ENCODE measurements at regions not wholly inside any gene's neighbourhood (a gene's known extent, or its start where the extent isn't known, plus 50 kb on each side); places are given as distances from the start of the nearest gene placed in this dataset.

GRCh38 chr10:121662945-121663917, 65.0 kb upstream of the FGFR2 start:
- ChIA-PET CTCF (no interaction called here), POLR2A (no interaction called here)
- intact Hi-C loops (cut with micrococcal nuclease; ENCODE audit: unreplicated experiment) (no loop called here), in situ Hi-C loops (cut with HindIII; ENCODE audit: low pct_unique_long_range_greater_than_20kb, low sequenced_read_pairs) (no loop called here)
- no peak for TF ChIP-seq SIN3A (IDR thresholded peaks at IDR 0.05; ENCODE audit: borderline replicate concordance, insufficient read depth, low read depth, low read length)
- peak; percentile 73 for TF ChIP-seq CTCF (IDR thresholded peaks at IDR 0.05)
- DNase-seq (ENCODE audit: low read depth, low spot score) (no peak), ATAC-seq (peak; percentile 51)
- no peaks in the 10 kb centered on the region for H3K9me3 ChIP-seq (ENCODE audit: control insufficient read depth, insufficient read depth, low read depth, low read length)
- no peak overlapping the region for H3K27ac ChIP-seq (ENCODE audit: low read length)
- no peaks in the 10 kb centered on the region for H3K36me3 ChIP-seq (ENCODE audit: control insufficient read depth, insufficient read depth, low read length)
- BruUV-seq (replicated peaks): no TSS peak
- no peaks in the 10 kb centered on the region for H3K27me3 ChIP-seq (ENCODE audit: control insufficient read depth, insufficient read depth, low read length)
- H3K4me3 ChIP-seq (ENCODE audit: low read depth in 2 of 2, low read length in 2 of 2): no peak overlapping the region
- no peaks in the 10 kb centered on the region for H3K4me1 ChIP-seq (ENCODE audit: control insufficient read depth, insufficient read depth, low read length)

GRCh38 chr10:121662531-121662930, 64.3 kb upstream of the FGFR2 start:
- ATAC-seq (peak; percentile 64; the same call in 1 of the 2 replicates), DNase-seq (ENCODE audit: low read depth, low spot score) (no peak)
- Histone ChIP-seq H3K9me3 (ENCODE audit: control insufficient read depth, insufficient read depth, low read depth, low read length) (no peaks in the 10 kb centered on the region), H3K4me3 (ENCODE audit: low read depth in 2 of 2, low read length in 2 of 2) (no peak overlapping the region), H3K27ac (ENCODE audit: low read length) (no peak overlapping the region), H3K36me3 (ENCODE audit: control insufficient read depth, insufficient read depth, low read length) (no peaks in the 10 kb centered on the region), H3K4me1 (ENCODE audit: control insufficient read depth, insufficient read depth, low read length) (no peaks in the 10 kb centered on the region), H3K27me3 (ENCODE audit: control insufficient read depth, insufficient read depth, low read length) (no peaks in the 10 kb centered on the region)
- no TSS peak for BruUV-seq (replicated peaks)
- TF ChIP-seq POLR2AphosphoS5 (IDR thresholded peaks at IDR 0.05; ENCODE audit: low read depth, low read length) (no peak), SIN3A (IDR thresholded peaks at IDR 0.05; ENCODE audit: borderline replicate concordance, insufficient read depth, low read depth, low read length) (no peak), CTCF (IDR thresholded peaks at IDR 0.05) (no peak), TCF7L2 (IDR thresholded peaks at IDR 0.05; ENCODE audit: low read depth, low read length) (no peak), REST (IDR thresholded peaks at IDR 0.05; ENCODE audit: insufficient read depth in 1 of 2, low read depth in 2 of 2, low read length in 1 of 2) (no peak)
- ChIA-PET CTCF (no interaction called here), POLR2A (no interaction called here)
- intact Hi-C loops (cut with micrococcal nuclease; ENCODE audit: unreplicated experiment) (no loop called here), in situ Hi-C loops (cut with HindIII; ENCODE audit: low pct_unique_long_range_greater_than_20kb, low sequenced_read_pairs) (no loop called here)

Data from Panc1 (cell line).